HFF-Myc (cell line): ENCODE measurements at regions not wholly inside any gene's neighbourhood (a gene's known extent, or its start where the extent isn't known, plus 50 kb on each side); places are given as distances from the start of the nearest gene placed in this dataset.
A peak's percentile ranks its signal among the peaks of the same experiment; 100 is the strongest.
"Not testable (repeated sequence)": the region's sequence is repeated elsewhere in the genome, so short reads cannot be mapped to it uniquely, and the experiment has no call there.

Experiments used
- DNase-seq: peaks from one replicate; pipeline ENCODE4 v3.0.0-alpha.2; 2011; ENCODE audit warnings: low read depth; ENCODE audit errors: extremely low read depth
- H3K4me3 ChIP-seq: replicated peaks from 2 replicates; pipeline ENCODE4 v1.5.1; 2011; ENCODE audit warnings: low read depth, mild to moderate bottlenecking, control low read depth, low read length
- TF ChIP-seq, protein P1 (sequence below): IDR thresholded peaks from 2 replicates; pipeline ENCODE4 v1.5.1; 2012; ENCODE audit warnings: mild to moderate bottlenecking, low read depth, low read length, control low read depth; ENCODE audit errors: missing control alignments

- H3K4me3 ChIP-seq = no peak overlapping the region
- TF ChIP-seq, protein P1, sequence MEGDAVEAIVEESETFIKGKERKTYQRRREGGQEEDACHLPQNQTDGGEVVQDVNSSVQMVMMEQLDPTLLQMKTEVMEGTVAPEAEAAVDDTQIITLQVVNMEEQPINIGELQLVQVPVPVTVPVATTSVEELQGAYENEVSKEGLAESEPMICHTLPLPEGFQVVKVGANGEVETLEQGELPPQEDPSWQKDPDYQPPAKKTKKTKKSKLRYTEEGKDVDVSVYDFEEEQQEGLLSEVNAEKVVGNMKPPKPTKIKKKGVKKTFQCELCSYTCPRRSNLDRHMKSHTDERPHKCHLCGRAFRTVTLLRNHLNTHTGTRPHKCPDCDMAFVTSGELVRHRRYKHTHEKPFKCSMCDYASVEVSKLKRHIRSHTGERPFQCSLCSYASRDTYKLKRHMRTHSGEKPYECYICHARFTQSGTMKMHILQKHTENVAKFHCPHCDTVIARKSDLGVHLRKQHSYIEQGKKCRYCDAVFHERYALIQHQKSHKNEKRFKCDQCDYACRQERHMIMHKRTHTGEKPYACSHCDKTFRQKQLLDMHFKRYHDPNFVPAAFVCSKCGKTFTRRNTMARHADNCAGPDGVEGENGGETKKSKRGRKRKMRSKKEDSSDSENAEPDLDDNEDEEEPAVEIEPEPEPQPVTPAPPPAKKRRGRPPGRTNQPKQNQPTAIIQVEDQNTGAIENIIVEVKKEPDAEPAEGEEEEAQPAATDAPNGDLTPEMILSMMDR = no peak
- DNase-seq = peak; percentile 81
These were observed 250.5 kb downstream of the RAB11FIP2 start for GRCh38 chr10:117796130-117796745.

- TF ChIP-seq, protein P1 = no peak
- DNase-seq = peak; percentile 45
- no peak overlapping the region for H3K4me3 ChIP-seq
These were observed 249.4 kb downstream of the RAB11FIP2 start for GRCh38 chr10:117797296-117797695.

DNA sequence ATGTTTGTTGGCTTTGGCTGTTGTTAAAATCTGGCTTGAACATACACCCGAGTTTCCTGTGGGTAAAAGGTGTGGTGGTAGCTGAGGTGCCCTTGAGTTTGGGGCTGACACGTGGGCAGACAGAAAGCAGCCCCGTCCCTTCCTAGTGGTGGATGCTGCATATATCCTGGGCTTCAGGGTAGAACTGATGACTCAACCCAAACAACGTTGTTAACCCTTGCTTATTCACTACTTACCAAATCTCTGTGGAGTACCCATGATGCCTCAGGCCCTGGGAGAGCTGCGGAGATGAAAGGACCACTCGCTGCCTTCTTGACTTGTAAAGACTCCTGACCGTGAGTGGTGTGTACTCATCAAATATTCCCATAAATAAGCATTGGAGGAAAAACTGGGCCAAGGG lies 245.1 kb downstream of the RAB11FIP2 start:
- TF ChIP-seq, protein P1 = no peak
- DNase-seq = no peak
- no peak overlapping the region for H3K4me3 ChIP-seq

GRCh38 chr10:117804470-117805011 lies 242.2 kb downstream of the RAB11FIP2 start:
- no peak overlapping the region for H3K4me3 ChIP-seq
- DNase-seq = no peak
- TF ChIP-seq, protein P1 = no peak

DNA sequence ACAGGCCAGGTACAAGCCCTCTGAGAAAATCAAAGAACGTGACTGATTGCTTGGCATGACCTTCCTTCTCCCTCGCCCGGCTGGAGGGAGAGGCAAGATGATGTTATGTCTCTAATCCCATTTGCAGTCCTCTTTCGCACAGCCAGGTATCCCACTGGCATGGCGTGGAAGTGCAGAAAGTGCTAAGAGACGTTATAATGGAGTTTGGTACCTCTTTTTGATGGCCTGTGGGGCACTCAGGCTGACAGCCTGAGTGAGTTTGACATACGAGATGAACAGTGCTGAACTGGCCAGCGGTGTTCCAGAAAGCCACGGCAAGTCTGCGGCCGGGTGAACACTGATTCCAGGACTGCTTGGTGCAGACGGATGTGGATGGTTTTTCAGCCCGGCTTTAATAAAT lies 241.6 kb downstream of the RAB11FIP2 start:
- H3K4me3 ChIP-seq = no peak overlapping the region
- TF ChIP-seq, protein P1 = no peak
- DNase-seq = no peak

DNA sequence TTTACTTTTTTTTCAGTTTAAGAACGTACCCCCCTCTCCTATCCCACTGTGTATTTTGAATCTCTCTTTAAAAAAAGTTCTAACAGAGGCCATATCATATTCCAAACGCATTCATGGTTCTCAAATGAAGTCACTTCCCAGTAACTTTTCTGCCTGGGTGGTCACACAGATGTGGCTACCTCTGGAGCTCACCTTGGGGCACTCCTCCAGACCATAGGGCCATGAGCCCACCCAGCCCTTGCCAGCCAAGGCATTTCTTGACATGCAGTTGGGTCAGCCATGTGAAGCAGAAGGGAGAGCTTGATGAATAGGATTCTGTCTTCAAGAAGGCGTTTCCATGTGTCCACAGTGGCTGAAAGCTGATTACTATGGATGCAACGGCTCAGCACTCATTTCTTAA lies 239.3 kb downstream of the RAB11FIP2 start:
- DNase-seq = no peak
- TF ChIP-seq, protein P1 = no peak

GRCh38 chr10:117815816-117816215 lies 230.9 kb downstream of the RAB11FIP2 start:
- H3K4me3 ChIP-seq, DNase-seq: not testable (repeated sequence)

More for the DNA sequence above, 239.3 kb downstream of the RAB11FIP2 start:
- H3K4me3 ChIP-seq = no peak overlapping the region
